ENCODE measurements at regions not wholly inside any gene's neighbourhood (a gene's known extent, or its start where the extent isn't known, plus 50 kb on each side); places are given as distances from the start of the nearest gene placed in this dataset.

DNA sequence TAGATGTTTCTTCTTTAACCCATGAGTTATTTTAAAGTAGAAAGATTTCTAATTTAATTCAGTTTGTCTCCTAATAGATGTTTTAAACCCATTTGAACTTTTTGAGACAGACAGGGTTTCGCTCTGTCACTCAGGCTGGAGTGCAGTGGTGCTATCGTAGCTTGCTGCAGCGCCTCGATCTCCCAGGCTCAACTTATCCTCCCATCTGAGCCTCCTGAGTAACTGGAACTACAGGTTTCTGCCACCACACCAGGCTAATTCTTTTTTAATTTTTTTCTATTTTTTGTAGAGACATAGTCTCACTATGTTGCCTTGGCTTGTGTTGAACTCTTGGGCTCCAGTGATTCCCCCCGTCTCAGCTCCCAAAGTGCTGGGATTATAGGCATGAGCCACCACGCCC lies 53.0 kb upstream of the RAB18 start:
- FAIRE-seq = no peak
- DNase-seq (ENCODE audit: low spot score) = no peak

DNA sequence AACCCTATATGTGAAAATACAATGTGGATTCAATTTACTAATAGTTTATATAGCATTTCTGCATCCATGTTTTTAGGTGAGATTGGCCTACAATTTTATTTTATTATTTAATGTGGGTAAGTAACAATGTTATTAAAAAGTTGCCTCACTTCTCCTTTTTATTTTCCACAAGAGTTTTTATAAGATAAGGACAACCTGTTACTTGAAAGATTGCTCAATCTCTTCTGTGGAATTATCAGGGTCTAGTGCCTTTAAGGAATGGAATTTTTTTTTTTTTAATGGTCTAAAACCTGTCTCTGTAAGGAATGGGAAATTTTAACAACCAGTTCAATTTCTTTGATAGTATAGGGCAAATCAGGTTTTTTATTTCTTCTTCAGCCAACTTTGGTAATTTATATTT lies 53.9 kb upstream of the RAB18 start:
- DNase-seq (ENCODE audit: low spot score) (no peak), FAIRE-seq (no peak)

DNA sequence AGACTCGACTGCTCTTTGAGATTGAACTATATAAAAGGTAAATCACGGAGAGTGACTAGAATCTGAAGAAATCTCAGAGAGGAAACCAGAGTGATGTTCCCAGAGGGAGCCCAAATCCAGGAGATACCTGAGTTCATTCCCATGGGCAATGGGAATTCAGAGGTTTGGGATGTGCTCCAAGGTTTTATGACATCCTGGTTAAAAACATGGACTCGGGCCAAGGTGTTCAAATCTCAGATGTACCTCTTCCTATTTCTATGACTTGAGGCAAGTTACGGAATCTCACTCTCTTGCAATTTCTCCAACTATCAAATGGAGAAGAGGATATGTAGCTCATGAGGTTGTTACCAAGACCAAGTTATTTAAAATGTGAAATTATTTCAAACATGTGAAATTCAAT lies 54.5 kb upstream of the RAB18 start:
- DNase-seq (ENCODE audit: low spot score) (no peak), FAIRE-seq (no peak)

DNA sequence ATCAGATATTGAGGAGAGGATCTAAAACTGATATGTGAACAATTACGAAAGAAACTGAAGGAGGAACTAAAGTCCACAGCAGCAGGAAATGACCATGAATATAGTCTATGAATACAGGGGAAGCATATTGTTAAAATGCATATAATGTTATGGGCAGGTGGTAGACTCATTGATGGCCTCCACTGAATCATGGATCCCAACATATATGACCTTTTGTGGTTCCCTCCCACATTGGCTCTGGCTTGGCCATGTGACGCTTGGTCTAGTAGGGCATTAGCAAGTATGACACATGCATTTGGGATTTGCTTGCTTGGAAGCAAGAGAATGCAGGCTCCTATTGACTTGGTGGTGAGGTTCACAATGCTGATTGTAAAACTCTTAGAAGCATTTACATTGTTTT lies 55.2 kb upstream of the RAB18 start:
- FAIRE-seq (no peak), DNase-seq (ENCODE audit: low spot score) (peak; percentile 10)

- FAIRE-seq = no peak
- DNase-seq (ENCODE audit: low spot score) = no peak
Observed at GRCh38 chr10:27447540-27447939, 56.6 kb upstream of the RAB18 start.

DNA sequence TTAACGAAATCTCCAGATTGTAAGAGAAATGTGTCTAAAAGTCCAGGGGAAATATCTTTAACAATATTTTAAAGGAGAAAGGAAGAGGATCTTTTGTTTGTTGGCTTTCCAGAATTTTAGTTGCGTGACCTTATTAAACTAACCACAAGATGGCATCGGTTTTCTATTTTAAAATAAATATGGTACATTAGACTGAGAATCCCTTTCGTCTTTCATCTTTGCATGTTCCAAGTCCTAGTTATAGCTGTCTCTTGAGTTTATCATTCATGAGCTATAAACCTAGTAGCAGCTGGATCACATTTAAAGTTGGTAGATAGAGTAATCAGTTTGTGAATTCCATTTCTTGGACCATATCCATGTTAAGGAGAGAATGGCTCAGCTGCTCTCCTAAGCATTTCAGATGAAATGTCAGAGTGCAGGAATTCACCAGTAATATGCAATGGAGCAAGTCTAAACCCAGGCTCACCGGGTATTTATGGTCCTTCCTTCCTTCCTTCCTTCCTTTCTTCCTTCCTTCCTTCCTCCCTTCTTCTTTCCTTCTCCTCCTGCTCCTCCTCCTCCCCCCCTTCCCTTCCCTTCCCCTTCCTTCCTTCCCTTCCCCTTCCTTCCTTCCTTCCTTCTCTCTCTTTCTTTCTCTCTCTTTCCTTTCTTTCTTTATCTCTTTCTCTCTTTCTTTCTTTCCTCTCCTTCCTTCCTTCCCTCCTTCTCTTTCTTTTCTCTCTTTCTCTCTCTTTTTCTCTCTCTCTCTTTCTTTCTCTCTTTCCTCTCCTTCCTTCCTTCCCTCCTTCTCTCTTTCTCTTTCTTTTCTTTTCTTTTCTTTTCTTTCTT lies 57.8 kb upstream of the RAB18 start:
- FAIRE-seq = peak; percentile 61

DNA sequence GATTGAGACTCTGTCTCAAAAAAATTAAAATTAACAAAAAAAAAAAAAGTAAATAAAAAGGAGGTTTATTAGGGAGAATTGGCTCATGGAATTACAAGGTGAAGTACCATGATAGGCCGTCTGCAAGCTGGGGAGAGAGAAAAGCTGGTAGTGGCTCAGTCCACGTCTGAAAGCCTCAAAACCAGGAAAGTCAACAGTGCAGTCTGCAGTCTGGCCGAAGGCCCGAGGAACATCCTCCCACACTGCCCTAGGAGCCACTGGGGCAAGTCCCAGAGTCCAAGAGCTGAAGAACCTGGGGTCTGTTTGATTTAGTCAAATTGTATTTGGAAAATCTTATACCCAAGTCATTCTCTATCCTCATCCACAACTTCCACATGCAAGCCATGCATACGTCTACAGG lies 59.0 kb upstream of the RAB18 start:
- FAIRE-seq (no peak), DNase-seq (ENCODE audit: low spot score) (no peak)

More for the DNA sequence above, 57.8 kb upstream of the RAB18 start:
- peak; percentile 20 for DNase-seq (ENCODE audit: low spot score)

- FAIRE-seq = no peak
- DNase-seq (ENCODE audit: low spot score) = no peak
Observed at GRCh38 chr10:27440478-27440877, 63.6 kb upstream of the RAB18 start.

DNA sequence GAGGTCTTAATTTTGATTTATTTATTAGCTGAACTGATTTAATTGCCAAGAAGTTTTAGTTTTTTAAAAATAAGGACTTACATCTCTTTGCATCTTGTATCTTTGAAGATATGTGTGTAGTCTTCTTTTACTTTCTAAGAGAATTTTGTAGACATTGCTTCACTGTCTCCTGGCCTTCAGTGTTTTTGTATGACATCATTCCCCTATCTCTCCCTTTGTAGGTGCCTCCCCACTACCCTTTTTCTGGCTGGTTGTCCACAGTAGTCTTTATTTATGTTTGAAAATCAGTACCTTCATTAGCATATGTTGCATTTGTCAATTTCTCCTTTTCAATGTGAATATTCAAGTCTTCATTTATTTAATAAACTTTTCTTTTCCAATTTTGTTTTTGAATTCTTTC lies 64.1 kb upstream of the RAB18 start:
- DNase-seq (ENCODE audit: low spot score) (no peak), FAIRE-seq (no peak)

- DNase-seq (ENCODE audit: low spot score) = no peak
- FAIRE-seq = no peak
Observed at GRCh38 chr10:27439101-27439500, 65.0 kb upstream of the RAB18 start.

DNA sequence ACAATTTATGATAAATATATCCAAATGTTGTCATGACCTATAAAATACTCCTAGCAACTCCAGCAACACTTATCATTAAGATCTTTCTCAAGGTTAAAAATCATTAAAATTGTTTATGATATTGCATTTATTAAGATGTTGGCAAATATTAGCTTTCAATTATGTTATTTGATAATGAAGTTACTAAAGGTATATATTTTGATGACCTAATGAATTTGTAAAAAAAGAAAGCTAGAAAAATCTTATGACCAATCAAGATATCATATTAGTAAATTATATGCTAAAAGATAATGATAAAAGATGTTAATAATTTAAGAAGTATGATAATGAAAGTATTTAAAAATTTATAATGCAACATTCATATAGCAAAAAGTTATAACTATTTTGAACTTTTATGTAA lies 66.3 kb upstream of the RAB18 start:
- no peak for DNase-seq (ENCODE audit: low spot score)
- FAIRE-seq = peak; percentile 52

DNA sequence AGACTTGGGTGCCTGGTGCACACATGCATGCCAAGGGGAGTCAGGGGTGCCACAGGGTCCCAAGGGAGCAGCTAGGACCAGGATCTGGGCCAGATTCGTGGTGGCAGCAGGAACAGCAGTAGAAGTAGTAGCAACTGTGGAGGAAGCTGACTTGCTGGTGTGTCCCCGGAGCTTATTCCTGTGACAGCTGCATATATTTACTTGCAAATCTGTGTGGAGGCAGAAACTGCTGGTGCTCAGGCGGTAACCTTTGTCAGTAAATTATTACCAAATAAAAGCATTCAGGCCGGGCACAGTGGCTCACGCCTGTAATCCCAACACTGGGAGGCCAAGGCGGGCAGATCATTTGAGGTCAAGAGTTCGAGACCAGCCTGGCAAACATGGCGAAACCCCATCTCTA lies 67.4 kb upstream of the RAB18 start:
- no peak for FAIRE-seq
- no peak for DNase-seq (ENCODE audit: low spot score)

DNA sequence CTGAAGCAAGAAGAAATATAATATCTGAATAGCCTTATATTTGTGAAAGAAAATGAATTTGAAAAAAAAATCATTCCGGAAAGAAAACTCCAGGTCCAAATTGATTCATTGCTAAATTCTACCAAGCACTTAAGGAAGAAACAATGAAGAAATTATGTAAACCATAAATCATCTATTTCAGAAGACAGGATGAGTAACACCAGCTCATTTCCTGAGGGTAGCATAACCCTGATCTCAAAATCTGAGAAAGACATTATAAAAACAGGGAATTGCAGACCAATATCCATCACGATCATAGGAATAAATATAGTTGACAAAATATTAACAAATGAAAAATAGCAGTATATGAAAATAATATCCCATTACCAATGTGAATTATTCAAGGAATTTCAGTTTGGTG lies 70.1 kb upstream of the RAB18 start:
- FAIRE-seq = no peak
- no peak for DNase-seq (ENCODE audit: low spot score)

GRCh38 chr10:27426948-27427467 lies 77.1 kb upstream of the RAB18 start:
- FAIRE-seq = no peak
- no peak for DNase-seq (ENCODE audit: low spot score)

- FAIRE-seq = no peak
- no peak for DNase-seq (ENCODE audit: low spot score)
Observed at GRCh38 chr10:27413831-27414348, 90.2 kb upstream of the RAB18 start.

- no peak for FAIRE-seq
- DNase-seq (ENCODE audit: low spot score) = no peak
Observed at GRCh38 chr10:27413387-27413786, 90.7 kb upstream of the RAB18 start.

GRCh38 chr10:27410153-27410552 lies 94.0 kb upstream of the RAB18 start:
- DNase-seq (ENCODE audit: low spot score) = no peak
- FAIRE-seq = no peak

DNA sequence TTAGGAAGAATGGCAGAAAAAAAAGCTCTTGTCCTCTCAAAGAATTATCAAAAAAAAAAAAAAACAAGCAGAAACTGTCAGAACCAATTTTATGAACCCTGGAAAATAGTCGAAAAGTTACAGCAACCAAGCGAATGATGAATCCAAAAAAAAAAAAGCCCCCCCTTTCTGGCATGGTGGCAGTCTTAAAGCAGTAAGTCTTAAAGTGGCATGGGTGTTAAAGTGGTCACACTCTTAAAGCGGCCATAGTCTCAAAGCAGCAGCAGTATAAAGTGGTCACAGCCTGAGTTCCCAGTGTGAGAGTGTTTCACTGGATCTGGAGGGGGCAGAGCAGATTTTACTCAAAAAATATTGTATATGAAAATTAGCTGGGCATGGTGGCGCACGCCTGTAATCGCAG lies 96.8 kb upstream of the RAB18 start:
- FAIRE-seq = no peak
- DNase-seq (ENCODE audit: low spot score) = no peak

GRCh38 chr10:27399871-27400270 lies 104.2 kb upstream of the RAB18 start:
- DNase-seq (ENCODE audit: low spot score) = no peak
- no peak for FAIRE-seq

GRCh38 chr10:27393961-27394360 lies 110.1 kb upstream of the RAB18 start:
- no peak for FAIRE-seq

DNA sequence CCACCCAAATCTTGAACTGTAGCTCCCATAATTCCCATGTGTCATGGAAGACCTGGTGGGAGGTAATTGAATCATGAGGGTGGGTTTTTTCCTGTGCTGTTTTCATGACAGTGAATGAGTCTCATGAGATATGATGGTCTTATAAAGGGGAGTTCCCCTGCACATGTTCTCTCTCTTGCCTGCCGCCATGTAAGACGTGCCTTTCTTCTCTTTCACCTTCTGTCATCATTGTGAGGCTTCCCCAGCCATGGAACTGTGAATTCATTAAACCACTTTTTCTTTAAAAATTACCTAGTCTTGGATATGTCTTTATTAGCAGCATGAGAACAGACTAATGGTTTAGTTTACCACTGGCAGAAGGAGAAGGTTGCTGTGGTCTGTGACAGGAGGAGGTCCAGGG lies 111.5 kb upstream of the RAB18 start:
- DNase-seq (ENCODE audit: low spot score) (no peak), FAIRE-seq (no peak)

More at GRCh38 chr10:27393961-27394360, 110.1 kb upstream of the RAB18 start:
- DNase-seq (ENCODE audit: low spot score) = no peak

- FAIRE-seq (no peak), DNase-seq (ENCODE audit: low spot score) (no peak)
Observed at GRCh38 chr10:27391916-27392315, 112.2 kb upstream of the RAB18 start.

GRCh38 chr10:27391325-27391724 lies 112.8 kb upstream of the RAB18 start:
- DNase-seq (ENCODE audit: low spot score) (no peak), FAIRE-seq (no peak)

All from RCC 7860 (cell line).